Stimulated activated CD4-positive, alpha-beta T cell treated with anti-CD3 and anti-CD28 coated beads, Interleukin-15, amount 100 ng/mL, for 48 hours (primary cell): ENCODE measurements at regions not wholly inside any gene's neighbourhood (a gene's known extent, or its start where the extent isn't known, plus 50 kb on each side); places are given as distances from the start of the nearest gene placed in this dataset.
"Not testable (repeated sequence)": the region's sequence is repeated elsewhere in the genome, so short reads cannot be mapped to it uniquely, and the experiment has no call there.

ENCODE experiments used
- DNase-seq, 2 donors: peaks; one replicate each; pipeline ENCODE4 v3.0.0-alpha.2; 2020; ENCODE audit warnings: low read depth in 2 of 2

- DNase-seq, result not testable (repeated sequence)
Observed at GRCh38 chr3:48101301-48101650, 85.1 kb upstream of the MAP4 start.

- no peak for DNase-seq
Observed at GRCh38 chr3:48092270-48092669, 76.1 kb upstream of the MAP4 start.

- no peak for DNase-seq
Observed at GRCh38 chr3:48090166-48090939, 74.1 kb upstream of the MAP4 start.

- peak; percentile 86 to 94 for DNase-seq
Observed at GRCh38 chr3:48088749-48089466, 72.7 kb upstream of the MAP4 start.

GRCh38 chr3:48088056-48088748, 72.0 kb upstream of the MAP4 start:
- DNase-seq, result peak; percentile 2 to 17

- no peak for DNase-seq
Observed at GRCh38 chr3:48086705-48087104, 70.5 kb upstream of the MAP4 start.

- DNase-seq, result no peak
Observed at GRCh38 chr3:48084929-48085328, 68.7 kb upstream of the MAP4 start.

- no peak for DNase-seq
Observed at GRCh38 chr3:48084170-48084569, 68.0 kb upstream of the MAP4 start.

- DNase-seq, result no peak
Observed at GRCh38 chr3:48082580-48083184, 66.5 kb upstream of the MAP4 start.

GRCh38 chr3:48077815-48078214, 61.6 kb upstream of the MAP4 start:
- DNase-seq, result no peak

- DNase-seq, result no peak
Observed at GRCh38 chr3:48070030-48070429, 53.8 kb upstream of the MAP4 start.

- no peak for DNase-seq
Observed at GRCh38 chr3:48069339-48069738, 53.1 kb upstream of the MAP4 start.

- no peak for DNase-seq
Observed at GRCh38 chr3:48068886-48069285, 52.7 kb upstream of the MAP4 start.

GRCh38 chr3:48068320-48068719, 52.1 kb upstream of the MAP4 start:
- DNase-seq, result not testable (repeated sequence)

GRCh38 chr3:48067271-48067670, 51.1 kb upstream of the MAP4 start:
- DNase-seq, result no peak
